ENCODE measurements at regions not wholly inside any gene's neighbourhood (a gene's known extent, or its start where the extent isn't known, plus 50 kb on each side); places are given as distances from the start of the nearest gene placed in this dataset.

- TF ChIP-seq POLR2AphosphoS5 (IDR thresholded peaks at IDR 0.05; ENCODE audit: low read depth, low read length) (no peak), REST (IDR thresholded peaks at IDR 0.05; ENCODE audit: insufficient read depth in 1 of 2, low read depth in 2 of 2, low read length in 2 of 2) (no peak), SIN3A (IDR thresholded peaks at IDR 0.05; ENCODE audit: borderline replicate concordance, insufficient read depth, low read length) (no peak), TAF1 (IDR thresholded peaks at IDR 0.05; ENCODE audit: borderline replicate concordance, insufficient read depth, low read length) (no peak)
These were observed 477.5 kb upstream of the EEF2KMT start for GRCh38 chr16:5575121-5575520.
